H9 (cell line): ENCODE measurements at regions not wholly inside any gene's neighbourhood (a gene's known extent, or its start where the extent isn't known, plus 50 kb on each side); places are given as distances from the start of the nearest gene placed in this dataset.

ENCODE experiments used
- DNase-seq: peaks from one replicate; pipeline ENCODE4 v3.0.0-alpha.2; 2017
- H2AFZ ChIP-seq: one replicate; pipeline ENCODE4 v1.6.1; 2013; ENCODE audit warnings: mild to moderate bottlenecking, low read length, control low read depth, moderate library complexity
- H2AK5ac ChIP-seq: 2 replicates; pipeline ENCODE4 v1.6.1; 2013; ENCODE audit warnings: low read length, control low read depth, mixed read lengths; ENCODE audit not compliant: insufficient read length
- H2BK120ac ChIP-seq: one replicate; pipeline ENCODE4 v1.6.1; 2013; ENCODE audit warnings: low read depth, mild to moderate bottlenecking, low read length, control low read depth, inconsistent platforms; ENCODE audit not compliant: poor library complexity, severe bottlenecking
- H2BK12ac ChIP-seq: 2 replicates; pipeline ENCODE4 v1.6.1; 2013; ENCODE audit warnings: low read length, control low read depth, mixed read lengths, low read depth; ENCODE audit not compliant: insufficient read length
- H2BK15ac ChIP-seq: 2 replicates; pipeline ENCODE4 v1.6.1; 2013; ENCODE audit warnings: low read depth, low read length, control low read depth
- H2BK20ac ChIP-seq: one replicate; pipeline ENCODE4 v1.6.1; 2013; ENCODE audit warnings: low read depth, mild to moderate bottlenecking, low read length, control low read depth, inconsistent platforms; ENCODE audit not compliant: poor library complexity, severe bottlenecking
- H2BK5ac ChIP-seq: 2 replicates; pipeline ENCODE4 v1.6.1; 2013; ENCODE audit warnings: low read length, control low read depth, mixed read lengths; ENCODE audit not compliant: insufficient read length
- H3K14ac ChIP-seq: 2 replicates; pipeline ENCODE4 v1.6.1; 2013; ENCODE audit warnings: low read length, control low read depth; ENCODE audit not compliant: insufficient read depth
- H3K18ac ChIP-seq: 2 replicates; pipeline ENCODE4 v1.6.1; 2013; ENCODE audit warnings: low read depth, mild to moderate bottlenecking, mixed read lengths, low read length, control low read depth; ENCODE audit not compliant: insufficient read length
- H3K23ac ChIP-seq: 2 replicates; pipeline ENCODE4 v1.6.1; 2013; ENCODE audit warnings: low read length, control low read depth, mixed read lengths, low read depth; ENCODE audit not compliant: insufficient read length
- H3K23me2 ChIP-seq: 2 replicates; pipeline ENCODE4 v1.6.1; 2013; ENCODE audit warnings: low read depth, mild to moderate bottlenecking, mixed read lengths, low read length, control low read depth; ENCODE audit not compliant: insufficient read length, poor library complexity, severe bottlenecking
- H3K27ac ChIP-seq: 2 replicates; pipeline ENCODE4 v1.5.1; 2013; ENCODE audit warnings: low read length, control low read depth, mixed read lengths, low read depth; ENCODE audit not compliant: insufficient read length
- H3K27me3 ChIP-seq: 2 replicates; pipeline ENCODE4 v1.6.1; 2013; ENCODE audit warnings: low read length, control low read depth, inconsistent platforms; ENCODE audit not compliant: insufficient read depth
- H3K4ac ChIP-seq: 2 replicates; pipeline ENCODE4 v1.6.1; 2013; ENCODE audit warnings: low read depth, mild to moderate bottlenecking, control low read depth, inconsistent platforms, low read length, moderate library complexity
- H3K4me1 ChIP-seq: 2 replicates; pipeline ENCODE4 v1.6.1; 2013; ENCODE audit warnings: low read length, control low read depth, inconsistent platforms; ENCODE audit not compliant: insufficient read depth
- H3K4me2 ChIP-seq: 2 replicates; pipeline ENCODE4 v1.6.1; 2013; ENCODE audit warnings: low read length, control low read depth, mixed read lengths; ENCODE audit not compliant: insufficient read length, insufficient read depth
- H3K56ac ChIP-seq: 2 replicates; pipeline ENCODE4 v1.6.1; 2013; ENCODE audit warnings: low read depth, mild to moderate bottlenecking, mixed read lengths, low read length, control low read depth; ENCODE audit not compliant: insufficient read length
- H3K79me1 ChIP-seq: 2 replicates; pipeline ENCODE4 v1.6.1; 2013; ENCODE audit warnings: low read depth, mild to moderate bottlenecking, moderate library complexity, low read length, control low read depth, inconsistent platforms; ENCODE audit not compliant: insufficient read depth, poor library complexity, severe bottlenecking
- H3K79me2 ChIP-seq: 2 replicates; pipeline ENCODE4 v1.6.1; 2013; ENCODE audit warnings: low read length, control low read depth, inconsistent platforms; ENCODE audit not compliant: insufficient read depth
- H3K9ac ChIP-seq: 2 replicates; pipeline ENCODE4 v1.6.1; 2013; ENCODE audit warnings: low read length, control low read depth, mixed read lengths; ENCODE audit not compliant: insufficient read length; ENCODE audit errors: extremely low read depth
- H3K9me3 ChIP-seq: one replicate; pipeline ENCODE4 v1.6.1; 2013; ENCODE audit warnings: low read depth, low read length, inconsistent platforms; ENCODE audit not compliant: control insufficient read depth
- H3T11ph ChIP-seq: one replicate; pipeline ENCODE4 v1.6.1; 2013; ENCODE audit warnings: mild to moderate bottlenecking, low read length, control low read depth, inconsistent platforms
- H4K20me1 ChIP-seq: one replicate; pipeline ENCODE4 v1.6.1; 2013; ENCODE audit not compliant: control insufficient read depth, insufficient read length, insufficient read depth
- H4K5ac ChIP-seq: 2 replicates; pipeline ENCODE4 v1.6.1; 2013; ENCODE audit warnings: low read depth, mild to moderate bottlenecking, mixed read lengths, low read length, control low read depth; ENCODE audit not compliant: insufficient read length
- H4K8ac ChIP-seq: replicated peaks from 2 replicates; pipeline ENCODE4 v1.6.1; 2013; ENCODE audit warnings: low read length, control low read depth, mixed read lengths, low read depth; ENCODE audit not compliant: insufficient read length
- H4K91ac ChIP-seq: 2 replicates; pipeline ENCODE4 v1.6.1; 2013; ENCODE audit warnings: low read depth, mild to moderate bottlenecking, moderate library complexity, mixed read lengths, low read length, control low read depth; ENCODE audit not compliant: insufficient read length
- H3K27ac Mint-ChIP-seq, 3 experiments: 2 replicates in 2 of 3; 3 replicates in 1 of 3; pipeline ENCODE4 v1.8.0; 2020 to 2021; ENCODE audit warnings: mixed read lengths in 3 of 3, mild to moderate bottlenecking in 1 of 3, moderate library complexity in 1 of 3
- H3K27me3 Mint-ChIP-seq: 2 replicates; pipeline ENCODE4 v1.8.0; 2021; ENCODE audit warnings: low read depth, mild to moderate bottlenecking, moderate library complexity, mixed read lengths
- H3K36me3 Mint-ChIP-seq, 3 experiments: 2 replicates in 2 of 3; 3 replicates in 1 of 3; pipeline ENCODE4 v1.8.0; 2020 to 2021; ENCODE audit warnings: low read depth in 3 of 3, mixed read lengths in 3 of 3; ENCODE audit not compliant: insufficient read depth in 1 of 3
- H3K4me1 Mint-ChIP-seq, 2 experiments: 2 replicates each; pipeline ENCODE4 v1.8.0; 2020; ENCODE audit warnings: mixed read lengths in 2 of 2
- H3K4me3 Mint-ChIP-seq, 2 experiments: 2 replicates in 1 of 2; 3 replicates in 1 of 2; pipeline ENCODE4 v1.8.0; 2020 to 2021; ENCODE audit warnings: mild to moderate bottlenecking in 2 of 2, mixed read lengths in 2 of 2, moderate library complexity in 1 of 2
- H3K9me3 Mint-ChIP-seq, 2 experiments: 2 replicates in 1 of 2; 3 replicates in 1 of 2; pipeline ENCODE4 v1.8.0; 2020; ENCODE audit warnings: mild to moderate bottlenecking in 2 of 2, mixed read lengths in 2 of 2, moderate library complexity in 1 of 2
- CTCF ChIP-seq: fragments of 200-600 bp; sonication (generic); conservative IDR thresholded peaks from 3 replicates; pipeline ENCODE4 v1.8.0; 2021; ENCODE audit warnings: antibody characterized with exemption, mild to moderate bottlenecking
- WGBS: extraction: QIAGEN DNeasy Blood & Tissue Kit; methylation state at CpG from one replicate; pipeline ENCODE4 v1.1.7; 2013; ENCODE audit warnings: missing lambda C conversion rate, low lambda C conversion rate, mixed read lengths; ENCODE audit not compliant: insufficient read length; ENCODE audit errors: extremely low coverage; 5-methylcytosine and 5-hydroxymethylcytosine counted together

- no peak overlapping the region for H3K18ac ChIP-seq
- no peak overlapping the region for H4K8ac ChIP-seq
- no peaks in the 10 kb centered on the region for H3K9me3 ChIP-seq
- H4K5ac ChIP-seq: no peak overlapping the region
- no peak overlapping the region for H3K23ac ChIP-seq
- H3T11ph ChIP-seq: no peak overlapping the region
- no peak for TF ChIP-seq CTCF
- DNase-seq: no peak
- peaks cover 5% of the 10 kb centered on the region for H3K27me3 Mint-ChIP-seq
- no peaks in the 10 kb centered on the region for H3K79me2 ChIP-seq
- H4K91ac ChIP-seq: no peak overlapping the region
- no peaks in the 10 kb centered on the region for H3K79me1 ChIP-seq
- H3K27ac ChIP-seq: no peak overlapping the region
- no peak overlapping the region for H2BK15ac ChIP-seq
- H2BK5ac ChIP-seq: no peak overlapping the region
- H3K14ac ChIP-seq: no peak overlapping the region
- peaks cover 3 to 4% of the 10 kb centered on the region in 2 experiments; a peak in 3 of 4 replicates for H3K4me1 Mint-ChIP-seq
- no peak overlapping the region for H2AK5ac ChIP-seq
- H2AFZ ChIP-seq: no peak overlapping the region
- no peak overlapping the region for H3K4ac ChIP-seq
- H3K36me3 Mint-ChIP-seq: peaks cover 0 to 6% (median 2%) of the 10 kb centered on the region in 3 experiments; a peak in 1 of 7 replicates
- no peaks in the 10 kb centered on the region for H3K27me3 ChIP-seq
- H3K4me1 ChIP-seq: no peaks in the 10 kb centered on the region
- H4K20me1 ChIP-seq: no peaks in the 10 kb centered on the region
- no peak overlapping the region for H3K56ac ChIP-seq
- no CpG with 5 or more reads among the region's 11 CpGs for WGBS
- no peak overlapping the region for H2BK12ac ChIP-seq
- H3K9me3 Mint-ChIP-seq: peaks cover 2 to 3% of the 10 kb centered on the region in 2 experiments; a peak in 2 of 5 replicates
- H3K4me2 ChIP-seq: no peak overlapping the region
- H3K4me3 Mint-ChIP-seq: no peak overlapping the region
- no peak overlapping the region; a peak in 1 of 7 replicates for H3K27ac Mint-ChIP-seq
- no peak overlapping the region for H3K9ac ChIP-seq
- no peaks in the 10 kb centered on the region for H3K23me2 ChIP-seq
- H2BK120ac ChIP-seq: no peak overlapping the region
- H2BK20ac ChIP-seq: no peak overlapping the region
Measured at GRCh38 chr14:98847521-98848468, 424.2 kb downstream of the BCL11B start.
